SIG-M5 treated with dmso at 0.1 percent for 504 hours (cell line): ENCODE measurements at regions not wholly inside any gene's neighbourhood (a gene's known extent, or its start where the extent isn't known, plus 50 kb on each side); places are given as distances from the start of the nearest gene placed in this dataset.

Experiments used
- DNase-seq: peaks from one replicate; lab custom pipeline; 2025; ENCODE audit not compliant: unreplicated experiment; lab: John Stamatoyannopoulos, UW

- no peak for DNase-seq
Observed at GRCh38 chr5:161960314-161960713, 107.3 kb upstream of the GABRG2 start.

GRCh38 chr5:161966564-161966963 lies 101.0 kb upstream of the GABRG2 start:
- peak; percentile 21 for DNase-seq

- DNase-seq: no peak
Observed at GRCh38 chr5:161975350-161975749, 92.2 kb upstream of the GABRG2 start.

- no peak for DNase-seq
Observed at GRCh38 chr5:161988077-161988476, 79.5 kb upstream of the GABRG2 start.
